ENCODE measurements at regions not wholly inside any gene's neighbourhood (a gene's known extent, or its start where the extent isn't known, plus 50 kb on each side); places are given as distances from the start of the nearest gene placed in this dataset.

GRCh38 chr15:31241888-31242522 is 84.6 kb upstream of the KLF13 start:
- DNase-seq (ENCODE audit: low read depth, low spot score) = no peak

GRCh38 chr15:31243895-31244294 is 82.7 kb upstream of the KLF13 start:
- DNase-seq (ENCODE audit: low read depth, low spot score) = no peak

GRCh38 chr15:31245135-31245689 is 81.4 kb upstream of the KLF13 start:
- DNase-seq (ENCODE audit: low read depth, low spot score) = no peak

GRCh38 chr15:31245756-31246155 is 80.9 kb upstream of the KLF13 start:
- no peak for DNase-seq (ENCODE audit: low read depth, low spot score)

DNA sequence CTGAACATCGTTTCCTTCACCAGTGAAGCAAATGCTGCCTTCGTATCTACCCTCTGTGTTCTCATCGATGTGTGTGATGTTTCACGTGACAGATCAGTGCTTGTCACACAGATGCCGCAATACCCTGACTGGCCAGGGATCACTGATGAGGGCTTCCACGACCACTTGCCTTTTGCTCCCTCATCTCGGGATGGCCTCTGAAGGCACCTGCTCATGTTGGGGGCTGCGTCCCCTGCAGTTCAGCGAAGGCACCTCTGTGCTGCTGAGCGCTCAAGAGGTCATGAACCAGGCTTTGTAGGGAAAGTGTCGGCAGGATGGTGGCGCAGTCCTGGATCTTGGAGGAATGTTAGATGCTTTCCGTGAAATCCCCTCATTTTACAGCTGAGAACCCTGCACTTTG is 79.2 kb upstream of the KLF13 start:
- DNase-seq (ENCODE audit: low read depth, low spot score) = no peak

DNA sequence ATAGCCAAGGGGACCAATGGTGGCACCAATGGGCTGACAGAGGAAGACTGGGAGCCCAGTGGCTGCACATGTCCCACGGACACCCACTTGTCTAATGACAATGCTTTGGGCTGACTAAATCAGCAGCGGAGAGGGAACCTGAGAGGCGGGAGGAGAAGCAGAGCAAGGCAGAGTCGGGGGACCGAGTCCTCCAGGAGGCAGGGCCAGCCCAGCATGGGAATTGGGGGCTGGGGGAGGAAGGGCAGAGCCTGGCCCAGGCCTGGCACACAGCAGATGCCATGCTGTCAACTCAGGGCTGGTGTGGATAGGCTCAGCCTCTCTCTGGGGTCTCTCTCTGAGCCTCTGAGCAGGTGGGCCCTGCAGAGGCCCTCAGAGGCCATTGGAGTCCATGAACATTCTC is 78.4 kb upstream of the KLF13 start:
- no peak for DNase-seq (ENCODE audit: low read depth, low spot score)

DNA sequence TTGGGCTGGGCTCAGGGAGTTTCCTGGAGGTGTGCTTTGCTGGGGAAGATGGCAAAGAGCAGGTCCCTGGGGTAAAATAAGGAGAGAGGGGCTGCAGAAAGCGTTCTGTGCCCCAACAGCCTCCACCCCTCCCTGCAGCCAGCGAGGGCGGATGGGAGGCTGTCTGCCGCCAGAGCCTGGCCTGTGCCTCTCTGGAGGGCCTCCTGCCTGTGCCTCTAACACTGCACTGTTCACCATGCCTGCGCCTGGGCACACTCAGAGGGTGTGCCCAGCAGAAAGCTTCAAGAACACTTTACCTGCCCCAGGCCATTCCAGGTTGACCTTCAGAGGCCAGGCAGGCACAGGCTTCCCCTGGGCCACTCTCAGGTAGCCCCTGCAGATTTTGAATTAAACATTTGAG is 77.7 kb upstream of the KLF13 start:
- DNase-seq (ENCODE audit: low read depth, low spot score) = no peak

DNA sequence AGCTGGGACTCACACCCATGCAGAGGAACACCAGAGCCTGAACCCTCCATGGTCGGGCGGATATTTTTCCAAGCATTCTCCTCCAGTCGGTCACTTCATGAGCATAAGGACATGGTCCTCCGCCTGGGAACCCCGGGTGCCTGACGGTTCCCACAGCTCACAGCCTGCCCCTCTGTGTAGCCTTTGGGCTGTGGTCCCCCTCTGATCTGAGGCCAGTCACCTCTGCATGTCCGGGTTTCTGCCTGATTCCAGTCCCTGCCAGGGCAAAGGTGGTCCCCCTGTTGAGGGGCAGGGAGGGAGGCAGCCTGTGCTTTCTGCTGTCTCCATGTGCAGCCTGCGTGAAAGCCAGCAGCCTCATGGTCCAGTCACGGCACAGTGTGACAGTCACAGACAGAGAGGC is 76.6 kb upstream of the KLF13 start:
- no peak for DNase-seq (ENCODE audit: low read depth, low spot score)

- no peak for DNase-seq (ENCODE audit: low read depth, low spot score)
Measured at GRCh38 chr15:31251165-31251564, 75.5 kb upstream of the KLF13 start.

- DNase-seq (ENCODE audit: low read depth, low spot score) = no peak
Measured at GRCh38 chr15:31252171-31252785, 74.4 kb upstream of the KLF13 start.

DNA sequence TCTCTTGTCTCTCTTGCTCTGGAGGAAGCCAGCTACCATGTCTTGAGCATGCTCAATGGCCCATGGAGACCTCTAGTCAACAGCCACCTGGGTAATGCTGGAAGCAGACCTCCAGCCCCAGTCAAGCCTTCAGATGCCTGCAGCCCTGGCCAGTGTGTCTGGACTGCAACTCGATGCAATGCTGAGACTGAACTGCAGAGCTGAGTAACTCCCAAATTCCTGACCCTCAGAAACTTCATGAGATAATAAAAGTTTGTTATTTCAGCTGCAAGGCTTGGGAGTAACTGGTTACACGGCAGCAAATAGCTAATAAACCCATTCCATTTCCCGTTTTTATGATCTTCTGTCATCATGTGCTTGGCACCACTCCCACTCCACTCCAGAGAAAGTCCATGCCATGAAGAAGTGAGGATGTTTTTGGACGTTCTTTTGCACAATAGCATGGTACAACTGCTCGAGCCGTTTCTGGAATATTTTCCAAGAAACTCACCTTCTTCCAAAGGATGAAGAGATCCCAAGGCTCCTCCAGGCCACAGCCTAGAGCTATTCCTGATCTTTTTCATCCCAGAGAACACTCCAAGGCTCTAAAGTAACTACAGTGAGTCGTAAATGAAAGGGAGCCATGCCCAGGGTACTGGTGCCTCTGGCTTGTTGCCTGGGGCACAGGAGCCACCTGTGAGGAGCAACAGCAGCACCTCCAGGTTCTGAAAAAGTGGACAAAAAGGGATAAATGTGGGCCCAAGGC is 72.0 kb upstream of the KLF13 start:
- peak; percentile 79 for DNase-seq (ENCODE audit: low read depth, low spot score)

GRCh38 chr15:31255176-31255510 is 71.5 kb upstream of the KLF13 start:
- DNase-seq (ENCODE audit: low read depth, low spot score) = no peak

- DNase-seq (ENCODE audit: low read depth, low spot score) = no peak
Measured at GRCh38 chr15:31255732-31256377, 70.8 kb upstream of the KLF13 start.

DNA sequence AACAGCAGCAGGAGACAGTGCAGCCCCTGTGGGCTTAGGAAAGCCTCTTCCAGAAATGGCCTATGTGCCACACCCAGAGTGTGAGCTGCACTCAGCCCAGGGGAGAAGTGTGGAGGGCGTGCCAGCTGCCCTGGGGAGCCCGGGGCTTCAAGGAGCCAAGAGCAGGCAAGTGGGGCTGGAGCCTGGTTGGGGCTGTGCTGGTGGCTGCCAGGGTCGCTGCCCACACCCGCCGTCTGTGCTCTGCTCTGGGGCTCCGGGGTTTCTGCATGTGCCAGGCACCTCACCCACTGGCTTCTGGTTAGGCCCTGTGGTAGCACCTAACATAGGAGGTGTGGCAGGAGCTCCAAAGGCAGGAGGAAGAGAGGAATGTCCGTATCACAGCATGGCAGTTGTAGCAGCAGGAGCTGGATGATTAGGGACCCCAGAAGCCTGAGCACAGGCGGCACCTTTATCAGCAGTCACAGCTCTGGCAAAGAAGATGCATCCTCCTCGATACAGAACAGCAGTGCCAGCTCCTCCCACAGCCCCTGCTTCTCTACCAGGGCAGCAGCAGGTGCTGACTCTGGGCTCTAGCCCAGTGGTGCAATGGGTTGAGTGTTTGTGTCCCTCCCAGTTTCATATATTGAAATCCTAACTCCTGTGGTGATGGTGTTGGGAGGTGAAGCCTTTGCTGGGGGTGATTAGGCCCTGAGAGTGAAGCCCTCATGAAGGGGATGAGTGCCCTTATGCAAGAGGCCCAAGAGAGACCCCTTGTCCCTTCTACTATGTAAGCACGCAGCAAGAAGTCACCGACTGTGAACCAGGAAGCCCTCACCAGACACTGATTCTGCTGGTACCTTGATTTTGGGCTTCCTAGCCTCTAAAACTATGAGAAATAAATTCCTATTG is 70.0 kb upstream of the KLF13 start:
- no peak for DNase-seq (ENCODE audit: low read depth, low spot score)

DNA sequence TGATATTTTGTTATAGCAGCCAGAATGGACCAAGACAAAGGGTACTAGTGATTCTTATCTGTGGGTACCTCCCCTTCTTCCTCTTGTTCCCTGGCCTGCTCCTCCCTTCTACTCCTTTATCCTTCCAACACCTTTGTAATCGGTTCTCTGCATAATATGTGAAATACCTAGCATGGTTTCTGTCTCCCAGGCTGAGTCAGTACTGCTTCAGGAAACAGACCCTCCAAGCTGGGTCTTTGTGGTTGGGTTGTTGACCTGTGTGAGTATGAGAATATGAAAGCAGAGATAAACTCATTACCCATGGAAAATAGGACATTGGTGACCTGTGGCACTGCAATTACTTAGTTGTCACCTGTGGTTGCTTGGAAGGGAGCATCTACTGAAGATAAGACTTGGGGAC is 69.3 kb upstream of the KLF13 start:
- DNase-seq (ENCODE audit: low read depth, low spot score) = no peak

- no peak for DNase-seq (ENCODE audit: low read depth, low spot score)
Measured at GRCh38 chr15:31258260-31258659, 68.4 kb upstream of the KLF13 start.

- DNase-seq (ENCODE audit: low read depth, low spot score) = no peak
Measured at GRCh38 chr15:31259562-31260252, 66.9 kb upstream of the KLF13 start.

DNA sequence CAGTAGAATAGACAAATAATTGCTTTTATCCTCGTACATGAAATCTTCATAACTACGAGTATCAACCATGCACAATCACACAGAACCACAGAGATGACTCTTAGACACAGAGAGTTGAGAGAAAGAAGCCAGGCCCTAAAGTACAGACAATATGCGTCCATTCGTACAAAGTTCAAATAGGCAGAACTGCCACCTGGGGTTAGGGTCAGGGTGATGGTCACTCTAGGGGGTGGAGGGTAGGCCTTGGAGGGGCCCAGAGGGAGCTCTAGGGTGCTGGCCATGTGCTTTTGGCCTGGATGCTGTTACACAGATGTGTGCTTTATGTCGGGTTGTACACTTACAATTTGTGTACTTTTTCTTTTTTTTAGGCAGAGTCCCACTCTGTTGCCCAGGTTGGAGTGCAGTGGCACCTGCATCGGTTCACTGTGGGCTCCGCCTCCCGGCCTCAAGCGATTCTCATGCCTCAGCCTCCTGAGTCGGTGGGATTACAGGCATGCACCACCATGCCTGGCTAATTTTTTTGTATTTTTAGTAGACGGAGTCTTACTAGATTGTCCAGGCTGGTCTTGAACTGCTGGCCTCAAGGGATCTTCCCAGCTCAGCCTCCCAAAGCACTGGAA is 65.9 kb upstream of the KLF13 start:
- no peak for DNase-seq (ENCODE audit: low read depth, low spot score)

- no peak for DNase-seq (ENCODE audit: low read depth, low spot score)
Measured at GRCh38 chr15:31261266-31262142, 65.1 kb upstream of the KLF13 start.
